GM19239 (cell line): ENCODE measurements at regions not wholly inside any gene's neighbourhood (a gene's known extent, or its start where the extent isn't known, plus 50 kb on each side); places are given as distances from the start of the nearest gene placed in this dataset.

Experiments used
- DNase-seq: peaks from one replicate; pipeline ENCODE4 v3.0.0; 2011; ENCODE audit warnings: low spot score; ENCODE audit not compliant: insufficient read length
- FAIRE-seq: peaks from 2 replicates; lab custom pipeline; 2011; peaks lifted over from hg19 to GRCh38; lab: Jason Lieb, UNC

DNA sequence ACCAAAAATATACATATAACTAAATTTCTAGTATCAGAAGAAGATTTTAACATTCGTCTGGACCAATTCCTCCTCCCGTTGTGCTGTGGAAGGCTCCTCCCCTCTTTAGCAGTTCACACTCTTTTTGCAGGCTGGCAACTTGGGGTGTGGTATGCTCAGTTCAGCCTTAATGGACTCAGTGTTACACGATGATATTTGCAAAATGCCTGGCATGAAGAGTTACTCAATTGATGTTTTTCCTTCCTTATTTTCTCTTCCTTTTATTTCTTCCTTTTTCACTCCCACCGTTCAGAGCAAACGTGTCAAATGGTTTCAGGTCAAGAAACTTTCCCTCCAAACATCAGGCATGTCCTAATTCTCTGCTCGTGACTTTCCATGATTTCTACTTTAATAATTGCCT lies 248.3 kb downstream of the PHF14 start:
- DNase-seq, result no peak
- FAIRE-seq, result no peak

DNA sequence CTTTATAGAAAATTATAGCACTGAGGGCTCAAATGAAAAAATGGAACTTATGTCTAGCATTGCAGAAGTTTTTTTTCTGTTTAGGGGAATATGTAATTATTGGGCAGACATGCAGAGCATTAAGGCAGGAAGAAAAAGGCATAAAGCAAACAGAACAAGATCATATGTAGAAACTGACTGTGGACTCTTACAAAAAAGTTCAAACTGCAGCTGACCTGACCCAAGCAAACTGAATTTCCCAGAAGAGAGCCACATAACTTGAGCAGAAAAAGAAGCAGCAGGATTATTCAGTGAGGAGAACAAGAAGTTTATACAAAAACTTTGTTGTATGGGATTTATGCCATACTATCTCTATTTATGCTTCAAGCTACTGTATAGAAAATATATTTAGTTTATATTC lies 250.9 kb downstream of the PHF14 start:
- FAIRE-seq (no peak), DNase-seq (no peak)

- FAIRE-seq, result no peak
- DNase-seq, result no peak
Observed at GRCh38 chr7:11228515-11228914, 254.8 kb downstream of the PHF14 start.

DNA sequence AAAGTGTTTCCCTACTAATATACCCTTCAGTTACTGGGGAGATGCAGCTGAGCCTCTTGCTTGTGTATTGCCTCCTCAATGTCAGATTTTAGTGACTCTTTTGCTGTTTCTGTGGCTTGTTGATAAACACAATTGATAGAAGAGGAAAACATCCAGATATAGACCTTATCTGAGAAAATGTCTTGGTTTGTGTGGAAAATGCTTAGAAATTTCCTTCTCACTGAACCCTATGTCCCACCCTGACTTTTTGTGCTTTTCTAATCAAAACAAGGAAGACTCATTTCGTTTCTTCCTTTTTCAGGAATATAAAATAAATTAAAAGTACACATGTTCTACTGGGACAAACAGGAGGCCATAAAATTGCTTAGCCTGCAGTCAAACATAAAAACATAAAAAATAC lies 257.5 kb downstream of the PHF14 start:
- FAIRE-seq (no peak), DNase-seq (no peak)

GRCh38 chr7:11232462-11232861 lies 258.8 kb downstream of the PHF14 start:
- DNase-seq, result no peak
- no peak for FAIRE-seq

DNA sequence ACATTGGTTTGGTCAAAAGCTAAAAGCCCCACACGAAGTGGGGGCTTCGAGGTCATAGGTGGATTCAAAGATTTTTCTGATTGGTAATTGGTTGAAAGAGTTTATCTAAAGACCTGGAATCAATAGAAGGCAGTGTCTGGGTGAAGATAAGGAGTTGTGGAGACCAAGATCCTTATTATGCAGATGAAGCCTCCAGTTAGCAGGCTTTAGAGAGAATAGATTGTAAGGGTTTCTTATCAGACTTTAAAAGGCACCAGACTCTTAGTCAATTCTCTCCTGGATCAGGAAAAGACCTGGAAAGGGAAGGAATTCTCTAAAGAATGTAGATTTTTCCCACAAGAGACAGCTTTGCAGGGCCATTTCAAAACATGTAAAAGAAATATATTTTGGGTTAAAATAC lies 260.2 kb downstream of the PHF14 start:
- FAIRE-seq (no peak), DNase-seq (no peak)

DNA sequence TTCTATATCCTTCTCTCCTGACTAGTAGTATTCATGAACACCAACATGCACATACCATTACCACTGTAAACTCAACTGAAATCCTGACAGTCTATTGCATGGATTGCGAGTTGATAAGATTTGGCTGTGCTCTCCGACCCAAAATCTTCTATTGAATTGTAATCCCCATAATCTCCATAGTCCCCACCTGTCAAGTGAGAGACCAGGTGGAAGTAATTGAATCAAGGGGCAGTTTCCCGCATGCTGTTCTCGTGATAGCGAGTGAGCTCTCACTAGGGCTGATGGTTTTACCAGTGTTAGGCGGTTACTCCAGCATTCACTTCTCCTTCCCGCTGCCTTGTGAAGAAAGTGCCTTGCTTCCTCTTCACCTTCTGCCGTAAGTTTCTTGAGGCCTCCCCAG lies 261.8 kb downstream of the PHF14 start:
- no peak for DNase-seq
- FAIRE-seq, result no peak

GRCh38 chr7:11236680-11237079 lies 263.0 kb downstream of the PHF14 start:
- DNase-seq (no peak), FAIRE-seq (no peak)

GRCh38 chr7:11237742-11238141 lies 264.1 kb downstream of the PHF14 start:
- no peak for FAIRE-seq
- no peak for DNase-seq

DNA sequence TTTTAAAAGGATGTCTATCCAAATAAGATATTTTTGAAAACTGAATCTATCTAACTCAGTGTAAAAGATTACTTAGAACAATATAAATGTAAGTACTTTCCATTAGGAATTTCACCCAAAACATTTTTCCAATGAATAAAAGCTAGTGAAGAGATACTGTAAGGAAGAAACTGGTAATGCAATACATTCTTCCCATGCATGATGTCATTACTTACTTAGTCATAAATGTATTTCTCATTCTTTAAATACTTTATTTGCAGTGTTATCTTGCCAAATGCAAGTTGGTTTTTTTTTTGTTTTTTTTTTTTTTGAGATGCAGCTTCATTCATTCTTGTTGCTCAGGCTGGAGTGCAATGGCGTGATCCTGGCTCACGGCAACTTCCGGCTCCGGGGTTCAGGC lies 265.6 kb downstream of the PHF14 start:
- no peak for DNase-seq

GRCh38 chr7:11243739-11244138 lies 270.1 kb downstream of the PHF14 start:
- DNase-seq (no peak), FAIRE-seq (no peak)

More for the DNA sequence above, 265.6 kb downstream of the PHF14 start:
- no peak for FAIRE-seq

- DNase-seq, result no peak
- FAIRE-seq, result no peak
Observed at GRCh38 chr7:11244149-11244548, 270.5 kb downstream of the PHF14 start.

DNA sequence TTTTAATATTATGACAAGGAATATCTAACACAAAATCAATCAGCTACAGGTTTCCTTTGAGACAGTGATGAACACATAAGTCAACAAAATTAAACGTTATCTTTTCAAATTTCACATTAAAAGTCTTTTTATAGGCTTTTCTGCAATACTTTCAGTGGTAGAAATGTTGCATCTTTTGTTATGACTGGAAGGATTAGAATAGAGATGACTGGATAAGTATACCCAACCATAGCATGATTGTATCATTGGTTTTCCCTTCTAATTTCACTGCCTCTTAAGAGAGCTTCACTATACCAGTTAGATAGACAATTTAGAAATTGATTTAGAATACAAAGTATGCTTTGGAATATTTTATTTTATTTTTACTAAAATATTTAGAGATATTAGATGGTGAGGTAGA lies 273.9 kb downstream of the PHF14 start:
- no peak for FAIRE-seq
- DNase-seq, result no peak

DNA sequence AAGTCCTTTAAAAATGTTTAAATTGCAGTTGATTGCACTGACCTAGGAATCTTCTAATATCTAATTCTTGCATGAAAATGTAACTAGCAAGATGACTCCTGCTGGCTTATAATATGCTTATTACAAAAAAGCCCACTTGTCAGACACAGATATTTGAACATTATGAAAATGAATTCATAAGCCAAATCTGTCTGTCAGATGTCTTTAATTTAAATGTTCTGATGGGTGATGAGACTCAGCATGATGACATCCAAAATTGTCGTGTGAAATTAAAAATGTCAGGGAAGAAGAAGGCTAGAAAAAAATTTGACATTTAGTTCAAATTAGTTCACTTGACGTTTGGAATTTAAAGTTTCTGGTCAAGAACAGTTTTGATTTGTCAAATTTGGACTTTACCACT lies 277.8 kb downstream of the PHF14 start:
- DNase-seq, result no peak
- no peak for FAIRE-seq

GRCh38 chr7:11252011-11252607 lies 278.4 kb downstream of the PHF14 start:
- FAIRE-seq (no peak), DNase-seq (no peak)

GRCh38 chr7:11252705-11253272 lies 279.1 kb downstream of the PHF14 start:
- no peak for DNase-seq
- no peak for FAIRE-seq

GRCh38 chr7:11256501-11256900 lies 282.8 kb downstream of the PHF14 start:
- no peak for DNase-seq
- no peak for FAIRE-seq

- no peak for FAIRE-seq
- no peak for DNase-seq
Observed at GRCh38 chr7:11261470-11261869, 287.8 kb downstream of the PHF14 start.

DNA sequence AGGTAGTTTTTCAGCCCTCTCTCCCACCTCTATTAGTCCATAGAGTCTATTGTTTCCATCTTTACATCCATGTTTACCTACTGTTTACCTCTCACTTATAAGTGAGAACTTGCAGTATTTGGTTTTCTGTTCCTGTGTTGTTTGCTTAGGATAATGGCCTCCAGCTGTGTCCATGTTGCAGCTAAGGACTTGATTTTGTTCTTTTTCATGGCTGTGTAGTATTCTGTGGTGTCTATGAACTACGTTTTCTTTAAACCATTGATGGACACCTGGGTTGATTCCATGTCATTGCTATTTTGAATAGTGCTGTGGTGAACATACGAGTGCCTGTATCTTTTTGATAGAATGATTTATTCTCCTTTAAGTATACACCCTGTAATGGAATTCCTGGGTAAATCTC lies 292.4 kb downstream of the PHF14 start:
- no peak for DNase-seq
- FAIRE-seq, result no peak

GRCh38 chr7:11272352-11272751 lies 298.7 kb downstream of the PHF14 start:
- DNase-seq (no peak), FAIRE-seq (no peak)

GRCh38 chr7:11274074-11274473 lies 300.4 kb downstream of the PHF14 start:
- DNase-seq, result no peak

DNA sequence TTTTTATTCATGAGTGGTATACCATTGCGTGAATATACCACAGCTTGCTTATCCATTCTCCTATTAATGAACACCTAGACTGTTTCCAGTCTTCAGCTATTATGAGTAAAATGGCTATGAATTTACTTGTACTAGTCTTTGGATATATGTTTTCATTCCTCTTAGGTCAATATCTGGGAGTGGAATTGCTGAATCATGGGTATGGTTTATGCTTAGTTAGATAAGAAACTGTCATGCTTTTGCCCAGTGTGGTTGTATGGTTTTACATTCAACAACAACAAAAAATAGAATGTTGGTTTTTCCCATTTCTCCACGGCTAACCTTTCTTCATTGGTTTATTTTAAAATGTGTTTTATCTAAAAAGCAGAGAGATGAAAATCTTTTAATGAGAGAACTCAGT lies 308.3 kb downstream of the PHF14 start:
- DNase-seq (no peak), FAIRE-seq (no peak)

More at GRCh38 chr7:11274074-11274473, 300.4 kb downstream of the PHF14 start:
- no peak for FAIRE-seq
